HepG2 (cell line): ENCODE measurements at regions not wholly inside any gene's neighbourhood (a gene's known extent, or its start where the extent isn't known, plus 50 kb on each side); places are given as distances from the start of the nearest gene placed in this dataset.

Experiments used
- MTF2 ChIP-seq: sonication (generic); formaldehyde crosslinking; IDR thresholded peaks from 2 replicates; pipeline ENCODE4 v1.5.0; 2020; ENCODE audit warnings: missing genetic modification reagents, borderline replicate concordance
- POLR2A ChIP-seq, 2 experiments: IDR thresholded peaks; 2 replicates each; pipeline ENCODE4 v1.6.1; 2011; ENCODE audit warnings: low read depth in 2 of 2, low read length in 2 of 2, mild to moderate bottlenecking in 1 of 2, moderate library complexity in 1 of 2; ENCODE audit not compliant: insufficient read depth in 1 of 2
- POLR2AphosphoS5 ChIP-seq: IDR thresholded peaks from 2 replicates; pipeline ENCODE4 v1.6.1; 2012; ENCODE audit warnings: low read depth, low read length
- TARDBP ChIP-seq: sonication (generic); formaldehyde crosslinking; IDR thresholded peaks from 2 replicates; pipeline ENCODE4 v1.8.0; 2022; ENCODE audit warnings: mild to moderate bottlenecking, missing genetic modification reagents
- ZNF768 ChIP-seq: sonication (generic); formaldehyde crosslinking; IDR thresholded peaks from 2 replicates; pipeline ENCODE4 v1.4.0; 2020; ENCODE audit warnings: missing genetic modification reagents
- TF ChIP-seq, protein P1 (sequence below): sonication (generic); formaldehyde crosslinking; IDR thresholded peaks from 2 replicates; pipeline ENCODE4 v1.5.0; 2020; ENCODE audit warnings: mild to moderate bottlenecking, missing genetic modification reagents, moderate library complexity

DNA sequence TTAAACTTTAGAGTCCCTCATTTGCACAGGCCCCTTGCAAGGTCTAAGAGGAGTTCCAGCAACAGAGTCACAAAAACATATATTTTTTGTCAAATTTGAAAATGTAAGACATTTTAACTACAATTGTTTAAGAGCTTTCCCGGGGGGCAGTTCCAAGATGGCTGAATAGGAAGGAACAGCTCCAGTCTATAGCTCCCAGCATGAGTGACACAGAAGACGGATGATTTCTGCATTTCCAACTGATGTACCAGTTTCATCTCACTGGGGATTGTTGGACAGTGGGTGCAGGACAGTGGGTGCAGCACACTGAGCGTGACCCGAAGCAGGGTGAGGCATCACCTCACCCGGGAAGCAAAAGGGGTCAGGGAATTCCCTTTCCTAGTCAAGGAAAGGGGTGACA lies 71.4 kb upstream of the NMU start:
- TF ChIP-seq POLR2AphosphoS5, result no peak
- TF ChIP-seq ZNF768 (CRISPR knock-in tag), result no peak
- TF ChIP-seq, protein P1, sequence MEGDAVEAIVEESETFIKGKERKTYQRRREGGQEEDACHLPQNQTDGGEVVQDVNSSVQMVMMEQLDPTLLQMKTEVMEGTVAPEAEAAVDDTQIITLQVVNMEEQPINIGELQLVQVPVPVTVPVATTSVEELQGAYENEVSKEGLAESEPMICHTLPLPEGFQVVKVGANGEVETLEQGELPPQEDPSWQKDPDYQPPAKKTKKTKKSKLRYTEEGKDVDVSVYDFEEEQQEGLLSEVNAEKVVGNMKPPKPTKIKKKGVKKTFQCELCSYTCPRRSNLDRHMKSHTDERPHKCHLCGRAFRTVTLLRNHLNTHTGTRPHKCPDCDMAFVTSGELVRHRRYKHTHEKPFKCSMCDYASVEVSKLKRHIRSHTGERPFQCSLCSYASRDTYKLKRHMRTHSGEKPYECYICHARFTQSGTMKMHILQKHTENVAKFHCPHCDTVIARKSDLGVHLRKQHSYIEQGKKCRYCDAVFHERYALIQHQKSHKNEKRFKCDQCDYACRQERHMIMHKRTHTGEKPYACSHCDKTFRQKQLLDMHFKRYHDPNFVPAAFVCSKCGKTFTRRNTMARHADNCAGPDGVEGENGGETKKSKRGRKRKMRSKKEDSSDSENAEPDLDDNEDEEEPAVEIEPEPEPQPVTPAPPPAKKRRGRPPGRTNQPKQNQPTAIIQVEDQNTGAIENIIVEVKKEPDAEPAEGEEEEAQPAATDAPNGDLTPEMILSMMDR (CRISPR knock-in tag), result no peak
- no peak for TF ChIP-seq TARDBP (CRISPR knock-in tag)
- TF ChIP-seq MTF2 (CRISPR knock-in tag), result no peak
- TF ChIP-seq POLR2A (IDR thresholded peaks at IDR 0.05; ENCODE audit: insufficient read depth in 1 of 2, low read depth in 2 of 2, low read length in 2 of 2), result no peak
